SK-N-MC (cell line): ENCODE measurements at regions not wholly inside any gene's neighbourhood (a gene's known extent, or its start where the extent isn't known, plus 50 kb on each side); places are given as distances from the start of the nearest gene placed in this dataset.

ENCODE experiments used
- DNase-seq: peaks from one replicate; pipeline ENCODE4 v3.0.0-alpha.2; 2011; ENCODE audit warnings: low read depth, low spot score
- H3K27ac ChIP-seq: fragments of 200-600 bp; sonication (generic); 2 replicates; pipeline ENCODE4 v1.5.1; 2016; ENCODE audit warnings: mixed run types
- H3K36me3 ChIP-seq: fragments of 200-600 bp; sonication (generic); 2 replicates; pipeline ENCODE4 v1.6.1; 2017; ENCODE audit warnings: antibody characterized with exemption, low read length, mixed read lengths; ENCODE audit not compliant: insufficient read depth
- H3K4me3 ChIP-seq: fragments of 200-600 bp; sonication (generic); 2 replicates; pipeline ENCODE4 v1.5.1; 2016
- H3K9ac ChIP-seq: fragments of 200-600 bp; sonication (generic); 2 replicates; pipeline ENCODE4 v1.8.0; 2017; ENCODE audit warnings: mixed run types, mixed read lengths; ENCODE audit not compliant: insufficient read length
- H3K9me3 ChIP-seq: fragments of 200-600 bp; sonication (generic); 2 replicates; pipeline ENCODE4 v1.6.1; 2017; ENCODE audit warnings: low read depth, mild to moderate bottlenecking, antibody characterized with exemption, low read length, moderate library complexity, mixed read lengths
- EZH2 ChIP-seq: fragments of 200-600 bp; sonication (generic); IDR thresholded peaks from one replicate; pipeline ENCODE4 v1.6.1; 2017; ENCODE audit warnings: antibody characterized with exemption
- FOXP2 ChIP-seq: optimal IDR thresholded peaks from 2 replicates; pipeline ENCODE3; 2011; ENCODE audit warnings: mild to moderate bottlenecking, moderate library complexity; ENCODE audit not compliant: insufficient read depth; ENCODE audit errors: extremely low read length, control extremely low read depth
- POLR2AphosphoS5 ChIP-seq: IDR thresholded peaks from 2 replicates; pipeline ENCODE4 v1.6.1; 2012; ENCODE audit warnings: mild to moderate bottlenecking, low read depth, low read length, borderline replicate concordance

DNA sequence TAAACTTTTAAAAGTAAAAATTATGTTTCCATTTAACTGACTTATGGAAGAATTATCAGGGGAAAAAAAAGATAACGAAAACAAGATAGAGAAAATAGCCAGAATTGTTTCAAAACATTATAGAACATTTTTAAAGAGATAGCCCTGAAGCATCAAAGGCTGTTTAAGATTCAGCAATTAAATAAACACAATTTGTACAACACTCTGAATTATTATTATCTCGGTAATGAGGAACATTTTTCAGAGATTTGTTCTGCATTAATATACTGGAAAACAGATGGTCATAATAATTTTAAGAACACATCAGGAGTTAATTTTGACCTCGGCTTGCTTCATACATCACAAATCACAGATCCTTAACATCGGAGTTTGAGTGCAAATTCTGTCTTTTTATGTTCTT is 643.8 kb downstream of the SORCS1 start:
- H3K9ac ChIP-seq, result no peak overlapping the region
- no peaks in the 10 kb centered on the region for H3K36me3 ChIP-seq
- H3K9me3 ChIP-seq, result no peaks in the 10 kb centered on the region
- H3K27ac ChIP-seq, result no peak overlapping the region
- TF ChIP-seq FOXP2 (no peak), EZH2 (no peak), POLR2AphosphoS5 (no peak)
- H3K4me3 ChIP-seq, result no peak overlapping the region
- DNase-seq, result no peak

GRCh38 chr10:106519376-106520030 is 645.0 kb downstream of the SORCS1 start:
- Histone ChIP-seq H3K36me3 (no peaks in the 10 kb centered on the region), H3K27ac (no peak overlapping the region), H3K9me3 (no peaks in the 10 kb centered on the region), H3K4me3 (no peak overlapping the region), H3K9ac (no peak overlapping the region)
- DNase-seq, result no peak
- TF ChIP-seq FOXP2 (no peak), EZH2 (no peak), POLR2AphosphoS5 (no peak)

DNA sequence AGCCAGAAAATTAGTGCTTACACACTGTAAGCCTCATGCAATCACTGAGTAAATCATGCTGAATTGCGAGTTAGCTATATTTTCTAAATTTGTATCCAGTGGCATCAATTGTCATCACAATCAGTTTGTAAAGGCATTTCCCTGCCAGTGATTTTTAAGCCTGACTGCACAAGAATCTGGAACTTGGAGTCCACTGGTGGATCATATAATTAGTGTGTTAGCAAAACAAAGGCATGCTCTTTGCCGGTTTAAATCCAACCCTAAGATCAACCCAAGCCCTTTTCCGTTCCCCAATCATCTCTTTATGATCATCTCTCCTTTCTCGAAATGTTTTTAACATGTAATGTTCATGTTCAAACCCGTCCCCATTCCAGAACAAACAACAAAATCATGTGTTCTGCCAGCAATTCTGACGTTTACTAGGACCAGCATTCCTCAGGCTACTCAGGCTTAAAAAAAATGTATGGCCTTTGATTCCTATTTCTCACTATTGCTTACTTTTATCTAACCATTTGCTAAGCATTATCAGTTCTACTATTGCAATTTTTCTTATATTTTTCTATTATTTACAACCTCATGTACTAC is 649.2 kb downstream of the SORCS1 start:
- TF ChIP-seq FOXP2 (no peak), POLR2AphosphoS5 (no peak), EZH2 (no peak)
- H3K27ac ChIP-seq, result no peak overlapping the region
- H3K9ac ChIP-seq, result no peak overlapping the region
- no peaks in the 10 kb centered on the region for H3K9me3 ChIP-seq
- DNase-seq, result no peak
- no peaks in the 10 kb centered on the region for H3K36me3 ChIP-seq
- H3K4me3 ChIP-seq, result no peak overlapping the region

DNA sequence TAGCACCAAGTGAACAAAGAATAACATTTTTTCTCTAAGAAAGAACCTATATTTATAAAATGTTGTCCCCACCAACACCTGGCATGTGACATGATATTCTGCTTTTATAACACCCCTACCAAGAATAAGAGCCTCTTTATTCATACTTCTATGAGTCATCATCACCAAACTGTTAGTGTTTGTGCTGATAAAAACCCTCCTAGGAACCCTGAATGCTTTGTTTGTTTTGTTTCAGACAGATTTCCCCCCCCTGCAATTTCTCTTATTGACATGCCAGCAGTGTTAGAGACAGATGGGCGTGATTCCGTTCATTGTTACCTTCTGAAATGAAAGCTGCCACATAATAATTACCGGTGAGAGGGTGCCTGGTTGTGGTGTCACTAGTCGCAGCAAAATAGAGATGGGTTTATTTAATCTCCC is 651.1 kb downstream of the SORCS1 start:
- H3K9ac ChIP-seq, result no peak overlapping the region
- DNase-seq, result no peak
- H3K36me3 ChIP-seq, result no peaks in the 10 kb centered on the region
- TF ChIP-seq FOXP2 (no peak), EZH2 (no peak), POLR2AphosphoS5 (no peak)
- no peak overlapping the region for H3K4me3 ChIP-seq
- no peak overlapping the region for H3K27ac ChIP-seq
- no peaks in the 10 kb centered on the region for H3K9me3 ChIP-seq

DNA sequence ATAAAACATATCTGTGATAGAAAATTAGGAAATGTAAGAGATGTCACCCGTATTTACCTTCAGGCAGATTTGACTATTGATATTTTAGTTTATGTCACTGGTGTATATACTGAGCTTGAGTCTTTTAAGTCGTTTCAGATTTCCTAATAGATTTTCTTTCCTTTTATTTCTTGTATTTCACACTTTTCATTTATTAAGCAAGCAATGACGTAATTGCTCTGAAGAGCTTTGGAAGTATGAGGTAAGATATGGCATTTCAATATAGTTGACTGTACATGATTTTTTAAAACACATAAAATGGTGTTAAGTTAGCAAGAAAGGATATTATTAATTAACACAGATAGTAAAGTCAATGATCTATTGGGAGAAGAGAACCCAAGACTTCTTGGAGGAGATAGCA is 652.6 kb downstream of the SORCS1 start:
- Histone ChIP-seq H3K36me3 (no peaks in the 10 kb centered on the region), H3K9me3 (no peaks in the 10 kb centered on the region), H3K4me3 (no peak overlapping the region), H3K9ac (no peak overlapping the region), H3K27ac (no peak overlapping the region)
- TF ChIP-seq POLR2AphosphoS5 (no peak), FOXP2 (no peak), EZH2 (no peak)
- no peak for DNase-seq

GRCh38 chr10:106508950-106509349 is 655.6 kb downstream of the SORCS1 start:
- TF ChIP-seq POLR2AphosphoS5, result no peak
- no peak for TF ChIP-seq FOXP2
- no peak for TF ChIP-seq EZH2
- no peaks in the 10 kb centered on the region for H3K9me3 ChIP-seq
- no peak for DNase-seq
- no peak overlapping the region for H3K9ac ChIP-seq
- H3K27ac ChIP-seq, result no peak overlapping the region
- no peaks in the 10 kb centered on the region for H3K36me3 ChIP-seq
- no peak overlapping the region for H3K4me3 ChIP-seq

- TF ChIP-seq EZH2 (no peak), FOXP2 (no peak), POLR2AphosphoS5 (no peak)
- no peak for DNase-seq
- H3K9ac ChIP-seq, result no peak overlapping the region
- no peak overlapping the region for H3K27ac ChIP-seq
- no peak overlapping the region for H3K4me3 ChIP-seq
- no peaks in the 10 kb centered on the region for H3K9me3 ChIP-seq
- no peaks in the 10 kb centered on the region for H3K36me3 ChIP-seq
These were observed 657.8 kb downstream of the SORCS1 start for GRCh38 chr10:106506526-106507283.

GRCh38 chr10:106504536-106504935 is 660.0 kb downstream of the SORCS1 start:
- Histone ChIP-seq H3K9ac (no peak overlapping the region), H3K36me3 (no peaks in the 10 kb centered on the region), H3K27ac (no peak overlapping the region), H3K9me3 (no peaks in the 10 kb centered on the region), H3K4me3 (no peak overlapping the region)
- no peak for DNase-seq
- TF ChIP-seq EZH2, result no peak
- TF ChIP-seq FOXP2, result no peak
- TF ChIP-seq POLR2AphosphoS5, result no peak
